Heart left ventricle (tissue), 16 donors: ENCODE measurements at regions not wholly inside any gene's neighbourhood (a gene's known extent, or its start where the extent isn't known, plus 50 kb on each side); places are given as distances from the start of the nearest gene placed in this dataset.

Source experiments
- ATAC-seq, 4 donors: fragments of 200-7000 bp; cut with Tn5 transposase; one replicate each; pipeline ENCODE4 v1.9.1; 2020 to 2022; ENCODE audit warnings: moderate library complexity in 4 of 4, mild to moderate bottlenecking in 3 of 4, moderate number of reproducible peaks in 1 of 4
- DNase-seq, 5 donors: peaks; one replicate each; pipeline ENCODE4 v3.0.0-alpha.2; 2020
- H3K27ac ChIP-seq, 12 donors: fragments of 200-600 bp; sonication (generic) in 4 of 12; one replicate each; pipeline versions ENCODE4 v1.5.0 to v1.8.0; 2016 to 2022; ENCODE audit warnings: mild to moderate bottlenecking in 2 of 12
- H3K27me3 ChIP-seq, 9 donors: fragments of 200-600 bp; sonication (generic) in 2 of 9; one replicate each; pipeline versions ENCODE4 v1.5.1 to v1.8.0; 2016 to 2022; ENCODE audit warnings: mild to moderate bottlenecking in 3 of 9
- H3K36me3 ChIP-seq, 9 donors: fragments of 200-600 bp; sonication (generic) in 2 of 9; one replicate each; pipeline versions ENCODE4 v1.5.0 to v1.8.0; 2018 to 2022; ENCODE audit warnings: mild to moderate bottlenecking in 2 of 9
- H3K4me1 ChIP-seq, 12 donors: fragments of 200-600 bp; sonication (generic) in 4 of 12; one replicate each; pipeline versions ENCODE4 v1.5.0 to v1.8.0; 2016 to 2022; ENCODE audit warnings: mild to moderate bottlenecking in 3 of 12
- H3K4me3 ChIP-seq, 12 donors: fragments of 200-600 bp; sonication (generic) in 4 of 12; one replicate each; pipeline versions ENCODE4 v1.5.0 to v1.8.0; 2017 to 2022; ENCODE audit warnings: mild to moderate bottlenecking in 9 of 12, moderate library complexity in 4 of 12
- H3K9me3 ChIP-seq, 12 donors: fragments of 200-600 bp; sonication (generic) in 4 of 12; one replicate each; pipeline versions ENCODE4 v1.5.0 to v1.8.0; 2016 to 2022; ENCODE audit warnings: mild to moderate bottlenecking in 1 of 12
- POLR2A ChIP-seq, 2 donors: fragments of 450-650 bp; IDR thresholded peaks; one replicate each; pipeline ENCODE4 v1.6.1; 2017; ENCODE audit warnings: antibody characterized with exemption in 2 of 2, mild to moderate bottlenecking in 2 of 2, moderate library complexity in 2 of 2
- WGBS, 4 donors: extraction: QIAGEN DNeasy Blood & Tissue Kit in 2 of 4; methylation state at CpG; one replicate each; pipeline versions ENCODE4 v1.1.5 to v1.1.7; 2013 to 2018; 5-methylcytosine and 5-hydroxymethylcytosine counted together
- intact Hi-C, 10 donors: fragments of 100-400 bp; cut with DNase I; formaldehyde crosslinking; loops; one replicate each; pipeline versions ENCODE4 v1.11.1 to v1.14.2; 2022
- TF ChIP-seq, protein P1 (sequence below), 12 donors: fragments of 200-600 bp; sonication (generic) in 4 of 12; IDR thresholded peaks; one replicate each; pipeline versions ENCODE4 v1.5.0 to v1.8.0; 2018 to 2022; ENCODE audit warnings: antibody characterized with exemption in 12 of 12, mild to moderate bottlenecking in 5 of 12
- donor health status: ischemic (EF 13 %, LVEDD 7.1; RV severe dilation, severe dysfunction).
- donor health status: healthy with polysubstance abuse.
- donor health status: DM: no; HTN: yes; CAD: no.
- donor health status: DM: no; HTN: no; CAD: no.
- donor health status: ischemic (EF 25% LVEDD 6.9; RV normal size, moderate dysfunction).
- donor health status: ischemic (EF 25% LVEDD 5.7; RV mildly dilated, moderate dysfunction).
- donor health status: healthy.
- donor health status: DM: yes; HTN: yes; CAD: no.
- donor health status: ischemic (EF 35%, LVEDD 5.7; RV mildly dilated, moderate dysfunction).
- donor health status: nonischemic (EF 11% LVEDD 7.7; RV severe dilation, severe dysfunction).
- donor health status: DM: yes; HTN: yes; CAD: no.
- donor health status: PGD.
- donor health status: ischemic (EF 29% LVEDD 5.4; RV normal size, mild dysfunction).
- donor health status: nonischemic (EF 23%, LVEDD 6.1; RV moderate dilation, normal function).

DNA sequence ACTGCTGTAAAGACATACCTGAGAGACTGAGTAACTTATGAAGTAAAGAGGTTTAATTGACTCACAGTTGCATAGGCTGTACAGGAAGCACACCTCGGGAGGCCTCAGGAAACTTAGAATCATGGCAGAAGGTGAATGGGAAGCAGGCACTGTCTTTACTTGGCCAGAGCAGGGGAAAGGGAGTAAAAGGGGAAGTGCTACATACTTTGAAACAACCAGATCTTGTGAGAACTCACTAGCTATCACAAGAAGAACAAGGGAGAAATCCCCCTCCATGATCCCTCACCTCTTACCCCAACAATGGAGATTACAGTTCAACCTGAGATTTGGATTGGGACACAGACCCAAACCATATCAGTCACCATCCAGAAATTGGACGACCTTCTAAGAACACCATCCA, 1285.8 kb upstream of the CDH9 start:
- H3K9me3 ChIP-seq: peaks cover 0 to 5% (median 0%) of the 10 kb centered on the region in 12 donors
- TF ChIP-seq, protein P1, sequence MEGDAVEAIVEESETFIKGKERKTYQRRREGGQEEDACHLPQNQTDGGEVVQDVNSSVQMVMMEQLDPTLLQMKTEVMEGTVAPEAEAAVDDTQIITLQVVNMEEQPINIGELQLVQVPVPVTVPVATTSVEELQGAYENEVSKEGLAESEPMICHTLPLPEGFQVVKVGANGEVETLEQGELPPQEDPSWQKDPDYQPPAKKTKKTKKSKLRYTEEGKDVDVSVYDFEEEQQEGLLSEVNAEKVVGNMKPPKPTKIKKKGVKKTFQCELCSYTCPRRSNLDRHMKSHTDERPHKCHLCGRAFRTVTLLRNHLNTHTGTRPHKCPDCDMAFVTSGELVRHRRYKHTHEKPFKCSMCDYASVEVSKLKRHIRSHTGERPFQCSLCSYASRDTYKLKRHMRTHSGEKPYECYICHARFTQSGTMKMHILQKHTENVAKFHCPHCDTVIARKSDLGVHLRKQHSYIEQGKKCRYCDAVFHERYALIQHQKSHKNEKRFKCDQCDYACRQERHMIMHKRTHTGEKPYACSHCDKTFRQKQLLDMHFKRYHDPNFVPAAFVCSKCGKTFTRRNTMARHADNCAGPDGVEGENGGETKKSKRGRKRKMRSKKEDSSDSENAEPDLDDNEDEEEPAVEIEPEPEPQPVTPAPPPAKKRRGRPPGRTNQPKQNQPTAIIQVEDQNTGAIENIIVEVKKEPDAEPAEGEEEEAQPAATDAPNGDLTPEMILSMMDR (IDR thresholded peaks at IDR 0.05): no peak
- no peak for TF ChIP-seq POLR2A (IDR thresholded peaks at IDR 0.05)
- no peak for DNase-seq
- intact Hi-C loops: no loop called here
- H3K4me3 ChIP-seq: no peak overlapping the region
- no peaks in the 10 kb centered on the region for H3K4me1 ChIP-seq
- WGBS, 4 donors: 17 to 59% (median 55%) methylated on average over 2 of the region's 2 CpGs
- no peaks in the 10 kb centered on the region for H3K27me3 ChIP-seq
- no peak overlapping the region for H3K27ac ChIP-seq
- no peaks in the 10 kb centered on the region for H3K36me3 ChIP-seq
- no peak for ATAC-seq

DNA sequence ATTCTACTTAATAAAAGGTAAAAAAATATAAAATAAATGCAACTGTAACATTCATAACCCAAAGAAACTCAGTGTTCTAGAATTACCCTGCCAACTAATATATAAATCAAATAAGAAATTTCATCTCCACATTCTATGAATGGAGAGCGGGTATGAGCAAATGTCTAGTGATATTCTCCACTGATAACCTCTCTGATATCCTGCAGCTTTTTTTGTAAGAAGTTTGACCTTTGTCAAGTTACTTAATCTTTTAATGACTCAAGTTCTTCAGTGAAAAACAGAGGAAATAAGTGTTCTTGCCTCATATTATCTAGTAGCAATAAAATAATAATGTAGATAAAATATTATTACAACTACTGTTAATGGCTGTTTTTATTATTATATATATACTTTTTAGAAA, 1275.6 kb upstream of the CDH9 start:
- H3K9me3 ChIP-seq: peaks cover 0 to 4% (median 0%) of the 10 kb centered on the region in 12 donors
- DNase-seq: no peak
- no peaks in the 10 kb centered on the region for H3K4me1 ChIP-seq
- ATAC-seq: no peak
- intact Hi-C loops: no loop called here
- no peaks in the 10 kb centered on the region for H3K36me3 ChIP-seq
- H3K4me3 ChIP-seq: no peak overlapping the region
- TF ChIP-seq POLR2A (IDR thresholded peaks at IDR 0.05): no peak
- TF ChIP-seq, protein P1 (IDR thresholded peaks at IDR 0.05): no peak
- H3K27ac ChIP-seq: no peak overlapping the region
- 61 to 68% (median 62%) methylated on average over 1 of the region's 1 CpG for WGBS, 4 donors
- H3K27me3 ChIP-seq: no peaks in the 10 kb centered on the region

DNA sequence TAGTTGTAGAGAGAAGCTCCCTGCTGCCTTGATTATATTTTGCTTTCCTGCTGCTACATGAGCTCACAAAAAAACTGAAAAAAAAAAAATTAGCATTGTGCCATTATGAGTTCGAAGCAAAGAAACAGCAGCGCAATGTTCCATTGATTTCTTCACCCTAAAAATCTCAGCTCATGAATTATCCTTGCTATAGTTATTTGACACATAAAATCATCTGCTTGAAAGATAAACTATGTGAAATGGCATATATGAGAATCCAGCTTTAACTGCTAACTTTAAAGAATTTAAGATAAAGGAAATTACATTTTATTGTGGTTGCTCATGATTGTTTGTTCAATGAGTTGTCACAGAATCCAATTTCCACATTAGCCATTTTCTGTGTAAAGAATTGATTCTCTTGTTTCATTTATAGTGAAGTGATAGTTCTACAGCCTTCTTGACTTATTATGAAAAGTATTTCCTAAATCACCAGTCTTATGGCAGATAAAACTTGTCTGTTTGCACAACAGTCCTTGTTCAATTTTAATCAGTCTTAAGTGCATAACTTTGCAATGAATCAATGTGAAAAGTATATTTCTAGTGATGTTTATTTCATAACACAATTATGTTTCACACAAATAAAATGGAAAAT, 1275.0 kb upstream of the CDH9 start:
- intact Hi-C loops: no loop called here
- no peaks in the 10 kb centered on the region for H3K4me1 ChIP-seq
- no peaks in the 10 kb centered on the region for H3K27me3 ChIP-seq
- H3K4me3 ChIP-seq: no peak overlapping the region
- no peak for TF ChIP-seq POLR2A (IDR thresholded peaks at IDR 0.05)
- TF ChIP-seq, protein P1 (IDR thresholded peaks at IDR 0.05): no peak
- H3K36me3 ChIP-seq: no peaks in the 10 kb centered on the region
- no peak for ATAC-seq
- 68 to 88% (median 86%) methylated on average over 2 of the region's 2 CpGs for WGBS, 4 donors
- H3K9me3 ChIP-seq: peaks cover 0 to 4% (median 0%) of the 10 kb centered on the region in 12 donors
- no peak for DNase-seq
- H3K27ac ChIP-seq: no peak overlapping the region

DNA sequence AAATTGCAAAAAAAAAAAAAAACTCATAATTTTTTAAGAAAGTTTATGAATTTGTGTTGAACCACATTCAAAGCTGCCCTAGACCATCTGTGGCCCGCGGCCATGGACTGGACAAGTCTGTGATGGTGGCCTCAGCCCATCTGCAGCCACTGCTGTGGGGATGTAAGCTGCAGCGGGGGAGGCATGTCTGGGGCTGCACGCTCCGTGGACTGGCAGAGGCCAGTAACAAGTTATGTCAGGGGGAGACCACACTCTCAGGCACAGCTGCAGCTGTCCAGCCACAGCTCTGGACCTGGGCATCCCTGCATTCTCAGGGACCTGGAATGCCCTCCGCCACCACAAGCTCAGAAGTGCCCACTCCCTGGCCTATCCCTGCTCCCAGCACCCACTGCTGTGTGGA, 1272.3 kb upstream of the CDH9 start:
- DNase-seq: no peak
- intact Hi-C loops: no loop called here
- H3K27me3 ChIP-seq: no peaks in the 10 kb centered on the region
- no peak overlapping the region for H3K4me3 ChIP-seq
- no peak for ATAC-seq
- H3K36me3 ChIP-seq: no peaks in the 10 kb centered on the region
- H3K27ac ChIP-seq: no peak overlapping the region
- no peak for TF ChIP-seq POLR2A (IDR thresholded peaks at IDR 0.05)
- TF ChIP-seq, protein P1 (IDR thresholded peaks at IDR 0.05): no peak
- WGBS, 4 donors: 78 to 90% (median 84%) methylated on average over 6 of the region's 6 CpGs
- peaks cover 0 to 14% (median 0%) of the 10 kb centered on the region in 12 donors for H3K9me3 ChIP-seq
- H3K4me1 ChIP-seq: no peaks in the 10 kb centered on the region
